ENCODE measurements at regions not wholly inside any gene's neighbourhood (a gene's known extent, or its start where the extent isn't known, plus 50 kb on each side); places are given as distances from the start of the nearest gene placed in this dataset.

- TF ChIP-seq ZNF792 (tag by site-specific recombination; IDR thresholded peaks at IDR 0.05) (no peak), CTCF (tag by site-specific recombination; IDR thresholded peaks at IDR 0.05) (no peak), ZNF248 (tag by site-specific recombination; IDR thresholded peaks at IDR 0.05) (no peak)
These were observed 538.6 kb downstream of the ELAVL2 start for GRCh38 chr9:23287390-23287789.
